ENCODE measurements at regions not wholly inside any gene's neighbourhood (a gene's known extent, or its start where the extent isn't known, plus 50 kb on each side); places are given as distances from the start of the nearest gene placed in this dataset.

- TF ChIP-seq GATA3 (IDR thresholded peaks at IDR 0.05; ENCODE audit: low read depth, low read length) (no peak), GATA2 (IDR thresholded peaks at IDR 0.05; ENCODE audit: low read depth, low read length) (no peak)
Observed at GRCh38 chr2:138267161-138267901, 234.2 kb upstream of the SPOPL start.
